ENCODE measurements at regions not wholly inside any gene's neighbourhood (a gene's known extent, or its start where the extent isn't known, plus 50 kb on each side); places are given as distances from the start of the nearest gene placed in this dataset.
A peak's percentile ranks its signal among the peaks of the same experiment; 100 is the strongest.

GRCh38 chr6:163962627-163963117 lies 548.2 kb downstream of the QKI start:
- WGBS (ENCODE audit: insufficient coverage), result 86% methylated on average over 7 of the region's 13 CpGs
- Histone ChIP-seq H3K4me3 (ENCODE audit: low read length) (no peak overlapping the region), H3K36me3 (ENCODE audit: control insufficient read depth, insufficient read depth, low read length) (no peaks in the 10 kb centered on the region), H3K4me1 (ENCODE audit: control insufficient read depth, insufficient read depth, low read length) (peaks cover 7% of the 10 kb centered on the region), H3K9me3 (replicated peaks; ENCODE audit: control insufficient read depth, low read depth, low read length) (no peaks in the 10 kb centered on the region), H3K27ac (ENCODE audit: low read length) (no peak overlapping the region), H3K27me3 (ENCODE audit: control insufficient read depth, insufficient read depth, low read length) (no peaks in the 10 kb centered on the region)
- no peak for DNase-seq

DNA sequence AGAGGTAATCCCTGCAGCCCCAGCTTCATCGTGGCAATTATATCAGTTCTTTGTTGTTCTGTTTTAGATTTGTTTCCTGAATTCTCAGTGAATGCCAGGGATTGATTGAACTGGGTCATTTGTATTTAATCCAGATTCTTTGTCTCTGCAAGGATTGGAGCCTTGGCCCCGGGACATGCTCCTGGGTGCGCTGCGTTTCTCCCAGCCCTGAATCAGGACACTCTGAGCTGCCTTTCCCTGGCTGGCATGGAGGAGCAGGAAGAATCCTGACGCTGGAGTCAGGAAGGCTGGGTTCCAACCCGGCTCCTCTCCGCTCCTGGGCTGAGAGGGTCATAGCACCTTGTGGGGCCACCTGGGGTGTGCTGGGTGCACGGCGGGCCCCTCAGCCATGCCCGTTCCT lies 545.6 kb downstream of the QKI start:
- Histone ChIP-seq H3K4me1 (ENCODE audit: control insufficient read depth, insufficient read depth, low read length) (peaks cover 11% of the 10 kb centered on the region), H3K27me3 (ENCODE audit: control insufficient read depth, insufficient read depth, low read length) (no peaks in the 10 kb centered on the region), H3K36me3 (ENCODE audit: control insufficient read depth, insufficient read depth, low read length) (no peaks in the 10 kb centered on the region), H3K9me3 (replicated peaks; ENCODE audit: control insufficient read depth, low read depth, low read length) (no peaks in the 10 kb centered on the region), H3K27ac (ENCODE audit: low read length) (no peak overlapping the region), H3K4me3 (ENCODE audit: low read length) (no peak overlapping the region)
- no peak for DNase-seq
- 94% methylated on average over 2 of the region's 10 CpGs for WGBS (ENCODE audit: insufficient coverage)

DNA sequence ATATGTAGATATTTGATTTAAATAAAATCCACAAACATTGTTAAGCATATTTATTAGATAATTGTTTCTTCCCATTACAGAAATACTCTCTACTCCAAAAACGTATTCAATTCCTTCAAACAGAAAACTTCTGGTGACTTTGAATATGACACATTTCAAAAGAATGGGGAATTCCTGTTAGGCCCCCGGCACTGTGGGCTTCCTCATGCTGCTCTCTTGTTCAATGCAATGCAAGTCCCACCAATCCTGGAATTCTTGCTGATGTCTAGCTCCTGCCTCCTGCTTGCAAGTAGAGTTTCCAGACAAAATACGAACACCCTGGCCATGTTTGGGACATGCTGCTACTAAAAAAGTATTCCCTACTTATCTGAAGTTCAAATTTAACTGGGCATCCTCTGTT lies 544.1 kb downstream of the QKI start:
- Histone ChIP-seq H3K4me1 (ENCODE audit: control insufficient read depth, insufficient read depth, low read length) (peaks cover 20% of the 10 kb centered on the region), H3K27me3 (ENCODE audit: control insufficient read depth, insufficient read depth, low read length) (no peaks in the 10 kb centered on the region), H3K27ac (ENCODE audit: low read length) (no peak overlapping the region), H3K9me3 (replicated peaks; ENCODE audit: control insufficient read depth, low read depth, low read length) (no peaks in the 10 kb centered on the region), H3K36me3 (ENCODE audit: control insufficient read depth, insufficient read depth, low read length) (no peaks in the 10 kb centered on the region), H3K4me3 (ENCODE audit: low read length) (no peak overlapping the region)
- WGBS (ENCODE audit: insufficient coverage), result 61% methylated on average over 2 of the region's 3 CpGs
- no peak for DNase-seq

- 32% methylated on average over 7 of the region's 12 CpGs for WGBS (ENCODE audit: insufficient coverage)
- Histone ChIP-seq H3K9me3 (replicated peaks; ENCODE audit: control insufficient read depth, low read depth, low read length) (no peaks in the 10 kb centered on the region), H3K36me3 (ENCODE audit: control insufficient read depth, insufficient read depth, low read length) (no peaks in the 10 kb centered on the region), H3K27me3 (ENCODE audit: control insufficient read depth, insufficient read depth, low read length) (no peaks in the 10 kb centered on the region), H3K4me1 (ENCODE audit: control insufficient read depth, insufficient read depth, low read length) (peaks cover 28% of the 10 kb centered on the region), H3K27ac (ENCODE audit: low read length) (peak overlapping the region; percentile 90), H3K4me3 (ENCODE audit: low read length) (no peak overlapping the region)
- peak; percentile 82 for DNase-seq
Measured at GRCh38 chr6:163956571-163957407, 542.3 kb downstream of the QKI start.

GRCh38 chr6:163955756-163956155 lies 541.2 kb downstream of the QKI start:
- Histone ChIP-seq H3K27ac (ENCODE audit: low read length) (peak overlapping the region; percentile 90), H3K27me3 (ENCODE audit: control insufficient read depth, insufficient read depth, low read length) (no peaks in the 10 kb centered on the region), H3K4me3 (ENCODE audit: low read length) (no peak overlapping the region), H3K4me1 (ENCODE audit: control insufficient read depth, insufficient read depth, low read length) (peaks cover 35% of the 10 kb centered on the region), H3K36me3 (ENCODE audit: control insufficient read depth, insufficient read depth, low read length) (no peaks in the 10 kb centered on the region), H3K9me3 (replicated peaks; ENCODE audit: control insufficient read depth, low read depth, low read length) (no peaks in the 10 kb centered on the region)
- WGBS (ENCODE audit: insufficient coverage), result no CpG with 5 or more reads among the region's 4 CpGs
- peak; percentile 69 for DNase-seq

GRCh38 chr6:163955096-163955495 lies 540.6 kb downstream of the QKI start:
- WGBS (ENCODE audit: insufficient coverage), result 43% methylated on average over 1 of the region's 4 CpGs
- peak; percentile 88 for DNase-seq

DNA sequence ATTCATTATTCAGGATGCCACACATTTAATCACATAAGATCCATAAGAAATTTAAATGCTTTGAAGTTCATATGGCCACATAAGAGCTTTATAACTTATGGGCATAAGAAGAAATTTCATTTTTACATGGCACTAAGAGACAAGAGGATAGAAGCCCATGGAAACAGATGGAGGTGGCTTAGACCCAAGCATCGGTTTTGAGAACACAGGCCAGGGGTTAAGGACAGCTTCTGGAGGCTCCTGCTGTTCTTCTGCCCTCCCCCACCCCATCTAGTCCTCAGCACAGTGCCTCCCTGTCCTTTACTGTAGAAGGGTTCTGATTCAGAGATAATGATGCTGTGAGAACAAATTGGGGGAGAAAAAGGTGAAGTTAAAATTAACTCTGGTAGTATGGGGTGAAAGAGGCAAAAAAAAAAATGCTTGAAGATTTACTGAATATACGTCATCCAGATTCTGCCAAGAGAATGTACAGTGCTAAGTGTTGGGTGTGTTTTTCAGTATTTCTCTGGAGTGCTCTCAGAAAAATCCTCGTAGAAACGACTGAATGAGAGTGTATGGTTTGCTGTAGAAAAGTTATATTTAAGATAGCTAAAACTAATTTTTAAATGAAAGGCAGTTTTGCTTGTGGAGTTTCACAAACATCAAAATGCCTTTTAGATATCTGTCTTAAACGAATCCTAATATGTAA lies 539.7 kb downstream of the QKI start:
- peak; percentile 81 for DNase-seq
- Histone ChIP-seq H3K36me3 (ENCODE audit: control insufficient read depth, insufficient read depth, low read length) (no peaks in the 10 kb centered on the region), H3K9me3 (replicated peaks; ENCODE audit: control insufficient read depth, low read depth, low read length) (no peaks in the 10 kb centered on the region), H3K4me1 (ENCODE audit: control insufficient read depth, insufficient read depth, low read length) (peaks cover 35% of the 10 kb centered on the region), H3K27me3 (ENCODE audit: control insufficient read depth, insufficient read depth, low read length) (no peaks in the 10 kb centered on the region), H3K27ac (ENCODE audit: low read length) (peak overlapping the region; percentile 90), H3K4me3 (ENCODE audit: low read length) (no peak overlapping the region)
- WGBS (ENCODE audit: insufficient coverage), result 80% methylated on average over 2 of the region's 5 CpGs

More at GRCh38 chr6:163955096-163955495, 540.6 kb downstream of the QKI start:
- peak overlapping the region; percentile 90 for H3K27ac ChIP-seq (ENCODE audit: low read length)
- H3K27me3 ChIP-seq (ENCODE audit: control insufficient read depth, insufficient read depth, low read length), result no peaks in the 10 kb centered on the region
- no peak overlapping the region for H3K4me3 ChIP-seq (ENCODE audit: low read length)
- no peaks in the 10 kb centered on the region for H3K36me3 ChIP-seq (ENCODE audit: control insufficient read depth, insufficient read depth, low read length)
- H3K4me1 ChIP-seq (ENCODE audit: control insufficient read depth, insufficient read depth, low read length), result peaks cover 35% of the 10 kb centered on the region
- no peaks in the 10 kb centered on the region for H3K9me3 ChIP-seq (replicated peaks; ENCODE audit: control insufficient read depth, low read depth, low read length)

DNA sequence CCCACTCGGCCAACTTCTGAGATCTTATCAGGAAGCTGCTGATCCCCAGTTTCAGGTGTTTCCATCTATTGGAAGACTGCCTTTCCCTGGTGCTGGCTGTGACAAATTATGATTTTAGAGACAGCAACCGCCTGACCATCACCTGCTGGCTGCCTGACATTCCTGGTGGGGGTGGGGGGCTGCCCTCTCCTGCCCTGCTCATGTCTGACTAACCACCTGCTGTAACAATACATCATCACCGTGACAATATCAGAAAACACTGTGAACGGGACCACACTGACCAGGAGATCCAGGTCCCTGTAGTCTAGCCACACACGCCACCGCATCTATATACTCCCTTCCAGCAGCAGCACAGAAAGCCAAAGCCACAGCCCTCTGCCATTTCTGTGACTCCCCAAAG lies 537.5 kb downstream of the QKI start:
- DNase-seq, result no peak
- Histone ChIP-seq H3K4me1 (ENCODE audit: control insufficient read depth, insufficient read depth, low read length) (peaks cover 35% of the 10 kb centered on the region), H3K27me3 (ENCODE audit: control insufficient read depth, insufficient read depth, low read length) (no peaks in the 10 kb centered on the region), H3K27ac (ENCODE audit: low read length) (no peak overlapping the region), H3K36me3 (ENCODE audit: control insufficient read depth, insufficient read depth, low read length) (no peaks in the 10 kb centered on the region), H3K9me3 (replicated peaks; ENCODE audit: control insufficient read depth, low read depth, low read length) (no peaks in the 10 kb centered on the region), H3K4me3 (ENCODE audit: low read length) (no peak overlapping the region)
- WGBS (ENCODE audit: insufficient coverage), result 80% methylated on average over 5 of the region's 6 CpGs

DNA sequence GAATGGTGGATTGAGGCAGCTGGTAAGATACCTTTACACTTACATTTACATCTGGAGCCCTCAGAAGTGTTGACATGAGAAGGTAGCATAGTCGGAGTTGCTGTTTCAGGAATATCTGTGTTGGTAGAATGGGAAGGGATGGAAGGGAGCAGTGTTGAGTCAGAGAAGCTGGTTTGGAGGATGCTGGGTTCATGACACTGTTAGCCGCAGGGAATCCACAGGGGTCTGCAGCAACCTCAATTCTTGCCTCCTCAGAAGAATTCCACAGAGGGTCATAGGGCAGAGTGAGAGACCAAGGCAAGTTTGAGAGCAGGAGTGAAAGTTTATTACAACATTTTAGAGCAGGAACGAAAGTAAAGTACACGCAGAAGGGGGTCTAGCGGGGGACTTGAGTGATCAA lies 536.8 kb downstream of the QKI start:
- Histone ChIP-seq H3K27ac (ENCODE audit: low read length) (no peak overlapping the region), H3K36me3 (ENCODE audit: control insufficient read depth, insufficient read depth, low read length) (no peaks in the 10 kb centered on the region), H3K27me3 (ENCODE audit: control insufficient read depth, insufficient read depth, low read length) (no peaks in the 10 kb centered on the region), H3K4me3 (ENCODE audit: low read length) (no peak overlapping the region), H3K9me3 (replicated peaks; ENCODE audit: control insufficient read depth, low read depth, low read length) (no peaks in the 10 kb centered on the region), H3K4me1 (ENCODE audit: control insufficient read depth, insufficient read depth, low read length) (peaks cover 42% of the 10 kb centered on the region)
- WGBS (ENCODE audit: insufficient coverage), result 97% methylated on average over 3 of the region's 5 CpGs
- no peak for DNase-seq

GRCh38 chr6:163950159-163950558 lies 535.6 kb downstream of the QKI start:
- peaks cover 43% of the 10 kb centered on the region for H3K4me1 ChIP-seq (ENCODE audit: control insufficient read depth, insufficient read depth, low read length)
- no peak overlapping the region for H3K4me3 ChIP-seq (ENCODE audit: low read length)
- WGBS (ENCODE audit: insufficient coverage), result 69% methylated on average over 3 of the region's 3 CpGs
- no peak overlapping the region for H3K27ac ChIP-seq (ENCODE audit: low read length)
- H3K9me3 ChIP-seq (replicated peaks; ENCODE audit: control insufficient read depth, low read depth, low read length), result no peaks in the 10 kb centered on the region
- no peak for DNase-seq
- no peaks in the 10 kb centered on the region for H3K36me3 ChIP-seq (ENCODE audit: control insufficient read depth, insufficient read depth, low read length)
- H3K27me3 ChIP-seq (ENCODE audit: control insufficient read depth, insufficient read depth, low read length), result no peaks in the 10 kb centered on the region

Measured in muscle of leg (tissue), 3 donors.